NCI-H128 (cell line): ENCODE measurements at regions not wholly inside any gene's neighbourhood (a gene's known extent, or its start where the extent isn't known, plus 50 kb on each side); places are given as distances from the start of the nearest gene placed in this dataset.
"Not testable (repeated sequence)": the region's sequence is repeated elsewhere in the genome, so short reads cannot be mapped to it uniquely, and the experiment has no call there.

Experiments used
- DNase-seq: peaks from one replicate; lab custom pipeline; 2025; ENCODE audit not compliant: unreplicated experiment; lab: John Stamatoyannopoulos, UW

- not testable (repeated sequence) for DNase-seq
Measured at GRCh38 chr1:25171013-25171412, 61.3 kb downstream of the SYF2 start.

GRCh38 chr1:25170439-25170838, 61.9 kb downstream of the SYF2 start:
- no peak for DNase-seq

GRCh38 chr1:25169610-25170009, 62.7 kb downstream of the SYF2 start:
- DNase-seq = no peak

GRCh38 chr1:25169168-25169567, 63.1 kb downstream of the SYF2 start:
- DNase-seq = no peak

- no peak for DNase-seq
Measured at GRCh38 chr1:25168193-25169071, 63.9 kb downstream of the SYF2 start.

- no peak for DNase-seq
Measured at GRCh38 chr1:25167269-25168192, 64.8 kb downstream of the SYF2 start.

- DNase-seq = no peak
Measured at GRCh38 chr1:25166847-25167246, 65.5 kb downstream of the SYF2 start.

GRCh38 chr1:25163986-25164385, 68.3 kb downstream of the SYF2 start:
- no peak for DNase-seq

- no peak for DNase-seq
Measured at GRCh38 chr1:25161981-25162380, 70.3 kb downstream of the SYF2 start.

GRCh38 chr1:25157846-25158245, 74.5 kb downstream of the SYF2 start:
- DNase-seq = no peak

- DNase-seq = no peak
Measured at GRCh38 chr1:25150985-25151495, 81.3 kb downstream of the SYF2 start.

- DNase-seq = no peak
Measured at GRCh38 chr1:25148673-25149300, 83.5 kb downstream of the SYF2 start.

- DNase-seq = no peak
Measured at GRCh38 chr1:25146451-25146855, 85.8 kb downstream of the SYF2 start.

GRCh38 chr1:25145775-25146393, 86.4 kb downstream of the SYF2 start:
- no peak for DNase-seq

GRCh38 chr1:25140073-25140797, 92.1 kb downstream of the SYF2 start:
- no peak for DNase-seq

- no peak for DNase-seq
Measured at GRCh38 chr1:25137521-25138395, 94.5 kb downstream of the SYF2 start.

GRCh38 chr1:25137106-25137505, 95.2 kb downstream of the SYF2 start:
- no peak for DNase-seq

GRCh38 chr1:25135909-25136308, 96.4 kb downstream of the SYF2 start:
- no peak for DNase-seq

- DNase-seq = no peak
Measured at GRCh38 chr1:25134801-25135461, 97.4 kb downstream of the SYF2 start.
